SIG-M5 (cell line): ENCODE measurements at regions not wholly inside any gene's neighbourhood (a gene's known extent, or its start where the extent isn't known, plus 50 kb on each side); places are given as distances from the start of the nearest gene placed in this dataset.

Experiments used
- DNase-seq: peaks from one replicate; lab custom pipeline; 2025; lab: John Stamatoyannopoulos, UW

DNA sequence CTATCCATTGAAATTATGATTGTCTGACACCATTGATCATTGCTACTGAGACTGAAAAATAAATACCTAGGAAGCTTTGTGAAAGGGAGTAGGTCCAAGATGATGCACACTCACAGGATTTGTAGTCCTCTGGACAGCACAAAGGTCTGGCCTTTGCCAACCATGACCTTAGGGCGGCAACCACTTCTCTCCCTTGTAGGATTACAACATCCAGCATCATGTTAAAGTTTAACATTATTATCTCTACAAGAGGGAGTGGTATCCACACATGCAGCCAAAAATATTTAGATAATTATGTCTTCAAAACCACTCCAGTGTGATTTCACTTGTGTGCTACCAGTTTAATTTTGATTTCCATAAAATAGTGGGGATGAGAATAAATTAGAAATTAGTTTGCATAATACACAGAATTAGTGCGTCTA is 51.1 kb upstream of the NHSL1 start:
- no peak for DNase-seq

DNA sequence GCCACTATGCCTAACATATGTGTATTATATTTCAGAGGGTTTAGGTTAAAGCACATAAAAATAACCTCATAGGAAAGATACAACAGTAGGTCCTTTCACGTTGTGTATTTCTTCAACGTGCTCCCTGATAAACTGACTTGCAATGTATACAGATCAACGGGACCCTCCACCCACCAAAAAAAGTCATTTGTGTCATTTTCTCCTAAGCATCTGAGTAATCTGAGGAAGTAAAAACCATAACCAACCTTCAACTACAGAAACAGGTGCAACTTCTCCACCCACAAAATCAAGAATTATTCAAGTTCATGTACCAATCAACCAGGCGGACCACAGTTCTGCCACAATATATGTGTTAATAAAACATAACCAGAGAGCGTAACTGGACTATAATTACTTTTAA is 54.9 kb upstream of the NHSL1 start:
- no peak for DNase-seq

DNA sequence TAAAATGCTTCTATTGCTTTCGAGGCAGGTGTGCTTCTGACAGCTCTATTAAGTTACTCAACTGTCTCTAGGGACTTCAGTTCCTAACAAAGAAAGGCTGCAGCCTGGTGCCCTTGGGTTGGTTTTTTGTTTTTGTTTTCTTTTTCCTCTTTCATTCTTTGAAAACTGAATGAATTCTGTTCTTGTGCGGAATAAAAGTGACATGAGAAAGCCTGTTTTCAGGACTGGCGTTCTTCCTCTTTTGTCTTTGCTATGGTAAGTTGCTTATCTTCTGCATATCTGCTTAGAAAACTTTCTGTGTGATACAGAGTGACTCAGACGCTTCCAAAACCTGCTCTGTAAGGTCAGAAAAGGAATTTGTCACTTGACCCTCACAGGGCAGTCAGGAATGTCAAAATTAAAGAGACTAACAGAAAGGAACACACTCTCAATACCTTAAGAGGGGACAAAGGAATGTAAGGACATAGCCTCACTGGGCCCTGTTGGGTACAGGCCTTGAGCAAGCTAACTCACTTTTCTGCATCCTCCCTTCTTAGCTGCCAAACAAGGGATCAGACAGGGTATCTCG is 56.2 kb upstream of the NHSL1 start:
- DNase-seq: no peak

DNA sequence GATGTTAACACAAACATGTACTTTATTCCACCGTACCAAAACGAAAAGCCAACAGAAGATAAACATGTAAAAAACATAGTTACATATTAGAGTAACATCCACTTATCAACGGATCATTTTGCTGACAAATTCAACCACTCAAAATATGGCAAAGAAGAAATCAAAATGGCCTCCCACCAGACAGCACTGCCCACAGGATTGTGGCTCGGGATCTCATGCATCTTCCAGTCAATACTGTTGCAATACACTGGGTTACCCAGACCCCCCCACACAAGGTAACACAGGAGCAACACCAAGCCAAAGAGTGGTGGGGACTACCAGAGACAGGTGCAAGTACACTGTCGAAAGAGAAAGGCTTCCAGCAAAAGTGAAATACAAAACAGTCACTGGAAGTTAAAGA is 57.9 kb upstream of the NHSL1 start:
- DNase-seq: no peak

DNA sequence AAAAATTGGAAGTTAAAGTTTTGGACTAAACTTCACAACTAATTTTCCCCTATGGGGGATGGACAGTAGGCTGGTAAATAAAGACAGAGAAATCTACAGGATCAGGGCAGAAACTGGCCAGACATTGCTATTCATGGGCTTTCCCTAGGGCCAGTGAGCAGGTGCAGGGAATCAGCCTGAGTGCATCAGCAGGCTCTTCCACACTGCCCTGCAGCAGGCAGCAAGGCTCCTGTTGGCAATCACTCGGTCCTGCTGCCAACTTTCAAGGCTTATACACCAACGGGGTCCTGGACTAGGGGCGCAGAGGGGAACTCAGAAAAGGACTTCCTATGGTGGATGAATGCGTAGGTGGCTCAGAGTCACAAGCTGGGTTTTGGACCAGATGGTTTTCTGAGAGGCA is 59.8 kb upstream of the NHSL1 start:
- no peak for DNase-seq

DNA sequence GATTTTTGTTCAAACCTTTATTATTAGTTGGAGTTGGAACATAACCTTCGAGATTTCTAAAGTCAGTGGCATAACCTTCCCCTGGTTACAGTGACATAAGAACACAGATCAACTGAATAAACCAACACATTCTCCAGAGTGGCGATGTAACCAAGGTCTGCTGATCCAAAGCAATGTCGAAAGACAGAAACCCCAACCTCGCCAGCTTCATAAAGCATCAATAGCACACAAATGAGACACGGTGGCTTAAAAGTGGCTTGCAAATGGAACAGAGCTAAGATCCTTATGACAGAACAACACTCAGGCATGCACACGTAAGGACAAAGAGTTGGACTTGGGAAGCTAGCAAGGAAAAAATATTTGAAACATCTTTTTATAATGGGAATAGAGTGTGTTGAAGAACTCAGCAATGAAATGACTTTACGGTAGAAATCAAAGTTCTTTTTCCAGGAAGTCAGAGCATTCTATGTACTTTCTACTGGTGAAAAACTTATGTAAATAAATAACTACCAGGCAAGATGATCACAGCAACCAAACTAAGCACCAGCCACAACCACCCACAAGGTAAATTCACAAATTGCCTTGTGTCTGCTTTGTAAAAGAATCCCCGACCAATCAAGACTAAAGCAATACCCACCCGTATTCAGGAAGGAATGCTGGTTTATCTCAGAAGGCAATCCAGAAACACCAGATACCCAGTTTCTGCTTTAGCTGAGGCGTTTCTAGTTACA is 61.0 kb upstream of the NHSL1 start:
- DNase-seq: no peak

DNA sequence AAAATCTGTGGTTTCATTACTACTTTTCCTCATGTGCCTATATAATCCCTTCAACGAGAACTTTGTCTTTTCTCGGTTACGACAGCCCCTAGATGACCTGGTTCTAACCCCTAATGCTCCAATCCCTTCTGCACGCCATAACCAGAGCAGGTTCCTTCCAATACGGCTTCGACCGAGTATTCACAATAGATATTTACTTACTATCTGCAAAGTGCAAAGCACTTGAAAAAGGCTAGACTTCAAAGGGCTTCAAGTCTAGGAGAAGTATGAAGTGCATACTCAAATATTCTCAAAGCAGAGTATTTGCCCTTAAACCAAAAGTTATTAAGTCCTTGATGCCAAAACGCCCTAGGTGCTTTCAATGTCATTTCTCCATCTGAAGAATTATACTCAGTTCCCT is 63.4 kb upstream of the NHSL1 start:
- no peak for DNase-seq

DNA sequence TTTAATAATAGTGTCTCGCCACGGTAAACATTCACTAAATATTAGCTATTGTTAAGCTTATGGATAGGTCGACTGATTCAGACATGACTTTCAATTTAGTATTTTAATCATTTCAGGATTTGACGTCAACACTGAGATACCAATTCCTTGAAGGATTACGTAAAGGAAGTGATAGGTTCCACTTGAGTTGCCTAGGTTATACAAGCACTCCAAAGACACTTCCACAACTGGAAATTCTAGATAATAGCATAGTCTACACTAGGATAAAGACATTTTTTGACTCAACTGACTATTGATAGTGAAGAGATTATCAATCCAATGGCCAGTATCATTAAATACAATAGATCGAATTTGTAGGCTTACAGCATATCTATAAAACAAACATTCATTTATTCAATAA is 63.9 kb upstream of the NHSL1 start:
- no peak for DNase-seq

DNA sequence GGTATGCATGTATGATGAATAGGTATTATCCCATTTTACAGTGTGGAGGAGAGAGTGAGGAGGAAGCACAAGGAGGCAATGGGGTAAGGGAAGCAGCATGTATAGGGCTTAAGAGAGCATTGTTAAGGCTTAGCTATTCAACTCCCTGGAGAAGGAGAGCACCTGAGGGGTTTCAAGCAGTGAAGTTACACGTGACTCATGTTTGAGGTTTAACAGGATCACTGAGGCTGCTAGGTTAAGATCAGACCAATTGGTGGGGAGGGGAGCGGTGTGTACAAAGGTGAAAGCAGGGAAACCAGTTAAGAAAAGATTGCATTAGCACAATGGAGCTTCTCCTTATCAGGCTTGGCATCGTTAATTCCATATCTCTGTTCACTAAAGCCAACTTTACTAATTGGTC is 64.4 kb upstream of the NHSL1 start:
- DNase-seq: no peak

DNA sequence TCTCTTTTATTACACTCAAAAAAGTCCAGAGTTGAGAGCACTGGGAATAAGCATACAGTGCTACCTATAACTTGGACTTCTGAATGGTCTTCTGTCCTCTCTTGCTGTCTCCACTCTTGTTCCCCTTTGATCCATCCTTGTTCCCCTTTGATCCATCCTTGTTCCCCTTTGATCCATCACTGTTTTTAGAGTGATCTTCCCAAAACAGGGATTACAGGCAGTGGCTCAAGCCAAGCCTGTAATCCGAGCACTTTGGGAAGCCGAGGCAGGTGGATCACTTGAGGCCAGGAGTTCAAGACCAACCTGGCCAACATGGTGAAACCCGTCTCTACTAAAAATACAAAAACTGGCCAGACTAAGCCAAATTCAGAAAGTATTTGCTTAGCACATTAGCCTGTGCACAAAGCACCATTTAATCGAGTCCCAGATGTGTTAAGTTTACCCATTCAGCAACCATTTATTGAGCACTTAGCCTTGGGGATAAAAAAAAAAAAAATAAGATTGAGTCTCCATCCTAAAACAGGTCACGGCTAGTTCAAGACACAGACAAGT is 65.0 kb upstream of the NHSL1 start:
- DNase-seq: no peak

DNA sequence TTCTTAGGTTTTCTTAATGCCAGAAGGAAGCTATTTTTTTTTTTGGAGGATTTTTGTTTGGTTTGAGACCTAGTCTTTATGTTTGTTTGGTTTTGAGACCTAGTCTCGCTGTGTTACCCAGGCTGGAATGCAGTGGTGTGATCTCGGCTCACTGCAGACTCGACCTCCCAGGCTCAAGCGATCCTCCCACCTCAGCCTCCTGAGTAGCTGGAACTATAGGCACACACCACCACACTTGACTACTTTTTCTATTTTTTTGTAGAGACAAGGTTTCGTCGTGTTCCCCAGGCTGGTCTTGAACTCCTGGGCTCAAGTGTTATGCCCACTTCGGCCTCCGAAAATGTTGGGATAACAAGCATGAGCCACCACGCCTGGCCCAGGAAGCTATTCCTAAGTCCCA is 67.8 kb upstream of the NHSL1 start:
- no peak for DNase-seq

DNA sequence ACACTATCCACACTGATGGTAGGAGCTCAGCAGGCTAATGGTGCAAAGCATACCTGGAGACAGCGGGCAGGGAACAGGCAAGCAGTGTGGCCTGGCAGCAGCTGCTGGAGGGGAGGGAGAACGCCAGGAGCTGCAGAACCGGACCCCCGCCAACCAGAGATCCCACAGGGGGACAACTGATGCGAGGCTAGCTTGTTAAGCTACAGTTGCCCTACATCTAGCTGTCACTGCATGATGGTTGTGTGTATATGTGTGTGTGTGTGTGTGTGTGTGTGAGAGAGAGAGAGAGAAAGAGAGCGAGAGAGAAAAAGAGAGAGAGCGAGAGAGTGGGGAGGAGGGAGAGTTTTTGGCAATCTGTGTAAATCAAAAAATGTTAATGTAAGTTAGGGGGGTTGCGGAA is 69.7 kb upstream of the NHSL1 start:
- DNase-seq: no peak

DNA sequence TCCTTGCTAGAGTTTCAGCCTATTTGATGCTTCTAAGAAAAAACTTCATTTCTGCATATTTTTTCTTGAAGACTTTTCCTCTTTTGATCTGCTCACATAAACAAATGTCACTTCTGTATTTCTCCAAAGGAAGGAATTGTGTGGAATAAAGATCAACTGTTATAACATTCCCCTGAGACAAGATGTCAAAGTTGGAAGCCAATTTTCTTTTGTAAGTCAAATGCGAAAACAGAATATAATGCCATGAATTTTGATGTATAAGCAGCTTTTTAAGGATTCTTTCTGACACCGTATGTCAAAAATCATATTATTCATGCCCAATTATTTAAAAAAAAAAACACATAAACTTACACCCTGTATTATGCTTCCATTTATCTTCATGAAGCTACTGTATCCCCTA is 70.3 kb upstream of the NHSL1 start:
- DNase-seq: no peak

DNA sequence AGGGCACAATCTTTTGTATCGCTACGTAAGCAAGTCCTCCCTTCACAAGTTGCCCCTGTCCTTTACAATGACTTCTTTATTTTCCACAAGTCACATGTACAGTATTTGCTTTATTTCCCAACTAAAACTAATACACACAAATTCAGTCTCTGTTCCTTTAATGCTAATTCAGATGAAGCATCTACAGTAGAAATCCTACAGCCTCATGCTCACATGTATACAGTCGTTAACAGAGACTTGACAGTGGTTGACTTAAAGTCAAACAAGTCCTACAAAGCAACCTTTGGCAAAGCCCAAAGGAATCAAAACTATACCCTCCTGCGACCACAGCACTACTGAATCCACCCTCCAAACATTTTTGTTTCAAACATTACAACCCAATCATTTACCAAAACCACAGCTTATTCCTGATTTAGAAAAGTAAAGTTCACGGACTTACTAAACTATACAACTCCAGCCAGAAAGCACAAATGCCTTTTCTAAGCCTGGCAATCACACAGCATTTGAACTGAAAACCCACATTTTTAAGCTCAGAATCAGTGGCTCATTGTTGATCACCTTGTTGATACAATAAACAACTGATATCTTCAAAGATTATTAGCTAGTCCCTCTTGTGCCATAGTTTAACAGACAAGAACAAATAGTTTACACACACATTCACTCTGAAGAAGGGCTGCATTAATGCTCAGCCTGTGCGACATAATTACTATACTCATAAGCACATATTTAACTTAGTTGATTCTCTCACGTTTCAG is 70.9 kb upstream of the NHSL1 start:
- no peak for DNase-seq

DNA sequence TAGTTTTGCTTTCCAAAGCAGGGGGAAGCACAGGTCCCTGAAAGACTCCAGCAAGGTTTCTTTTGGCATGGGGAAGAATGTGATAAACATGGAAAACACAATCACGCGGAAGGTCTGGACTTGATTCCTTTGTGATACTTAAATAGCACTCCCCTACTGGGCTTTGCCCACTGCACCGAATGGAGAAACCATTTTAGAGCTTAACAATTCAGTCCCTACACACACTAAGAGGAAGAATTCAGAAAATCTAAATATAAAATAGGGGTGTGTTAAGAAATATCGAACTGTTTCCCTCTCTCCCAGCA is 71.4 kb upstream of the NHSL1 start:
- no peak for DNase-seq

DNA sequence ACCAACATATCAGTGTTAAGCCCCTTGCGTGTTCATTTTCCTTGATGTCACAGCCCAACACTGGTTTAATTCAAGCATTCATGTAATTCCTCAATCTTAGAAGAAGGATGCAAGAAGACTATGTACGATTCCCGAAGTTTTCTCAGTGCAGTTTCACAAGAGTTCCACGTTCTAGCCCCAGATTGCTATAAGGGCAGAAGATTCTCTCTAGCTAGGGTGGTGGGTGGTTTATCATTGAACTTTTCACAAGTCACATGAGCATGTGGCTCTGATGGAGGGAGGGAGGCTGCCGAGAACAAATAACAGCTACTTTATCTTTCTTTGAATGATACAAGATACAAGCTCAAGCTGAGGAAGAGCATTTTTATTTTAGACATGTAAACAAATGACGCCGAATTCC is 71.9 kb upstream of the NHSL1 start:
- no peak for DNase-seq

DNA sequence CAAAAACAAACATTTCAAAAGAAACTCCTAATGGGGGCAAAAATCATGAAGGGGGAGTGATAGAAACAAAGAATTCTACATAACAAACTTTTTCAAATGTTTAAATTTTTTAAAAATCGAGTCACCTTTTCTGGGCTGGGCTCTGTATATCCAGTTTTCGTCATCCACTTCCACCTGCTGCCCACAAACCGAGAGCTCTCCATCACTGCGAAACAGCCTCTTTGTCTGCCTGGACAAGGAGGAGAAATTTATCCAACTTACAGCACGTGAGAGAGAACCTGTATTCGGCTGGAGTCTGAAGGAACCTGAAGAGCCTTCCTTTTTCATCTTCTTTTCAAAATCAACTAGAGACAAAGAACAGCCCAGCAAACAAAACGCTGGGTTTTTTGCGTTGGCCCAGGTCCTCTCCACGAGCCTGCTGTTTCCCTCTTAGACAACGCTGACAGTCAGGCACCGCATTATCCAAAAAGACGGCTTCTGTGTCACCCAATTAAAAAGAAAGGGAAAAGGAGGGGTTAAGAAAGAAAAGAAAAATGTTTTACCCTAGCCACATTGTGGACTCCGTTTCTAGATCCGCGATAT is 72.4 kb upstream of the NHSL1 start:
- DNase-seq: no peak

DNA sequence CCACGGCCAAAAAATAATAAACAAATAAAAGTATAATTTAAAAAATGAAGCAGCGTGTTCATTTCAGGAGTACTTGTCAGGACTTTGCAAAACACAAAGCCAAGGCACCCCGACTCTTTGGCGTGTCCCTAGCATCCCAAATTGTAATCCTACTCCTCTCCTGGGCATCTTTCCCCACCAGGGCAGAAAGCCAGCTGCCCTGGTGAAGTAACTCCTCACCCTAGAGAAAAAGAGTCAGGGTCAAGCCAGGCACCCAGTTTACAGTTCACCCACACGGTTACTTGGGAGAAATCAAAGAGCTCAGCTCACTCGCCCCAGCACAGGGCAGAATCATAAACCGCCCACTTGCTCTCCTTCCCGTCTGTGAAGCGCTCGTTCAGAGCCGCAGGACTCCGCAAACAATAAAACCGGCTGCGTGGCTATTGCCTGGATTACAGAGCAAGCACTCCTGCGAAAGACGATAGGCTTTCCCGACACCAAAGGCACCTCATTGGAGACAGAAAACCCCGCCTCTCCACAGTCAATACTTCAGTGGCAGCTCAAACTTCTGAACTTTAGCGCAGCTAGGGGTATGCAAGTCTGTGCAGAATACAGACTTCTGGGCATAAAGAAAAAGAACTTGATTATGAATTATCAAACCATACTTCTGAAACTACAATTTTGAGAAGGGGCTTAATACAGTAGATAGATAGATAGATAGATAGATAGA is 73.0 kb upstream of the NHSL1 start:
- DNase-seq: no peak

DNA sequence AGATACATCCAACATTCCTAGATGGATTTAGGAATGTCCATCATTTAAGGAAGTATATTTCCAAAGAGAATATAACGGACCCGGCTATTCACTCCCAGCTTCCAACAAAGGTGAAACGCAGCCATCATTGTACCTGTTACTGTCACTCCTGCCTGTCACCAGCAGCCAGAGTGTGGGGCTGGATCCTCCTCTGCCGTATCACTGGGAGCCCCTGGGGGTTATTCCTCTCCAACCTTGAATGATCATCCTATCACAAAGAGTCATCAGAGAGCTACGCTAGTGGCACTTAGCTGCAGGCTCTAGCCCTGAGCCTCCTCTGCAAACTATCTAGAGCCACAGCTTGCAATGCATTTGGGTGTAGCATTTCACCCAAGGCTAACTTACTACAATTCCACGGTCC is 73.6 kb upstream of the NHSL1 start:
- DNase-seq: no peak

DNA sequence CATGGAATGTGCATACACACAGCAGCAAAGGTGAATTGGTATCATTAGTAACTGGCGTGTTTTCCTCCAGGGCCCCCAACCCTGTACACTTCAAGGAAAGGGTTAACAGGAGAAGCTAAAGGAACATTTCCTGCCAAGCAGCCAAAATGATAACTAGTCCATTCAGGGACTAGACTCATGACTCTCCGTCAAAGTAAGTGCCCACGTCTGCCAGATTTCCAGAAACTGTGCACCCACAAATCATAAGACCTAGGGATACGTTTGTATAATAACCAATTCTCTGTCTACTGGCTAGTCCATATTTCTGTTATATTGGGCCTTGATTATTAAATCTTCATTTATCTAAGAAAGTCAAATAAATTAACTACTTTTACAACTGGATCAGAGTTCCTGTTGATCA is 76.0 kb upstream of the NHSL1 start:
- no peak for DNase-seq

DNA sequence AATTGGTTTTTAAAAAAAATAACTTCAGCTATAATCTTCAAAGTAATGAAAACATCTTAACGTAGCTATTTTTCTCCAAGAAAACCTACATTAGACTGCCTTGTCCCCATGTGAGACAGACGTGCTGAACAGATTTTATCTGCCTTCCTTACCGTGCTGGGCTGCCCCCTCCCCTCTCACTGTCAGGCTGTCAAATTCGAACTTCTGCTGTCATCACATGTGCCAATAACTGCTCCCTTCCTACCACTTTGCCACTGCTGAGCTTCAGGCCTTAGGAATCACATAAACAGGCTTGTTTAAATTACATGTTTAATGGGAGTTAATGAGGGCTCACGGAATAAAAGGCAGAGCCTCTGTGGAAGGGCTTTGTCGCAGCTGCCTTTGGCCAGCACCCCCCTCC is 77.0 kb upstream of the NHSL1 start:
- DNase-seq: no peak

DNA sequence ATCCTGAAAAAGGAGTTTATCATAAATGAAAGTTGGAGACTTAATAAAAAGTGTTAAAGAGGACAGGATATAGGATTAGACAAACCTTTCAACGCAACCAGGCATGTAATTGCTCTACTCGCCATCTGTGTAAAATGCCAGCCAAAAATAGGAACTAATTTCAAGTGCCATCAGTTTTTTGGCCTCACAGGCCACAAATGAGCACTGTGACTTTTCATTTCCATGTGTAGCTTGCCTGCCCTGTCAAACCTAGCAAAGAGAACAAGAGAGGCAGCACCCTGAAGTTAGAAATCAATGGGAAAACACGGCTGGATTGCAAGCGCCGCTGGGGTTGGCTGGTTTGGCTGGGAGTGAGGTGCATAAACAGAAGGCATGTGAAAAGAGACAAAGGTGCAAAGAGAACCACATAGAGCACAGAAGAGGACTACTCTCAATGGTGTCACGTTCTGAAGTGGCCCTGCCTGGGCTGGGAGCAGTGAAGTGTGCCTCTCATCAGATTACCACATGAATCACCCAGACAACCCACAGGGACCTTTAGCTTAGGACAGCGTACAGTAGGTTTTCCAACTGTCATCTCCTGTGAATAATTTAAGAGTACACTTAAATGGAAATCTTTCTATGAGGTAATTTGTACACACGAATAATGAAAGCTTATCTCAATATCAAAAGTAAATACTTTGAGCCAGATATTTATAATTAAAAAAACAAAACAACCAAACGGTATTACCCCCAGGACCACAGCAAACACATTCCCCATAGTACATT is 78.0 kb upstream of the NHSL1 start:
- no peak for DNase-seq
